ENCODE measurements at regions not wholly inside any gene's neighbourhood (a gene's known extent, or its start where the extent isn't known, plus 50 kb on each side); places are given as distances from the start of the nearest gene placed in this dataset.

GRCh38 chr11:92758241-92758780 lies 211.1 kb upstream of the MTNR1B start:
- no peak for TF ChIP-seq CTCF (conservative IDR thresholded peaks at IDR 0.05; ENCODE audit: low read depth in 2 of 2)
- no peak for TF ChIP-seq POLR2AphosphoS5 (IDR thresholded peaks at IDR 0.05; ENCODE audit: low read depth)
- no peak for TF ChIP-seq REST (IDR thresholded peaks at IDR 0.05; ENCODE audit: unreplicated experiment)
- TF ChIP-seq EZH2 (IDR thresholded peaks at IDR 0.05; ENCODE audit: low read depth, unreplicated experiment): no peak
- no peak for TF ChIP-seq CREB1 (CRISPR knock-in tag; IDR thresholded peaks at IDR 0.05; ENCODE audit: low read depth)

All from GM23338 (cell line).